ENCODE measurements at regions not wholly inside any gene's neighbourhood (a gene's known extent, or its start where the extent isn't known, plus 50 kb on each side); places are given as distances from the start of the nearest gene placed in this dataset.
A peak's percentile ranks its signal among the peaks of the same experiment; 100 is the strongest.

DNA sequence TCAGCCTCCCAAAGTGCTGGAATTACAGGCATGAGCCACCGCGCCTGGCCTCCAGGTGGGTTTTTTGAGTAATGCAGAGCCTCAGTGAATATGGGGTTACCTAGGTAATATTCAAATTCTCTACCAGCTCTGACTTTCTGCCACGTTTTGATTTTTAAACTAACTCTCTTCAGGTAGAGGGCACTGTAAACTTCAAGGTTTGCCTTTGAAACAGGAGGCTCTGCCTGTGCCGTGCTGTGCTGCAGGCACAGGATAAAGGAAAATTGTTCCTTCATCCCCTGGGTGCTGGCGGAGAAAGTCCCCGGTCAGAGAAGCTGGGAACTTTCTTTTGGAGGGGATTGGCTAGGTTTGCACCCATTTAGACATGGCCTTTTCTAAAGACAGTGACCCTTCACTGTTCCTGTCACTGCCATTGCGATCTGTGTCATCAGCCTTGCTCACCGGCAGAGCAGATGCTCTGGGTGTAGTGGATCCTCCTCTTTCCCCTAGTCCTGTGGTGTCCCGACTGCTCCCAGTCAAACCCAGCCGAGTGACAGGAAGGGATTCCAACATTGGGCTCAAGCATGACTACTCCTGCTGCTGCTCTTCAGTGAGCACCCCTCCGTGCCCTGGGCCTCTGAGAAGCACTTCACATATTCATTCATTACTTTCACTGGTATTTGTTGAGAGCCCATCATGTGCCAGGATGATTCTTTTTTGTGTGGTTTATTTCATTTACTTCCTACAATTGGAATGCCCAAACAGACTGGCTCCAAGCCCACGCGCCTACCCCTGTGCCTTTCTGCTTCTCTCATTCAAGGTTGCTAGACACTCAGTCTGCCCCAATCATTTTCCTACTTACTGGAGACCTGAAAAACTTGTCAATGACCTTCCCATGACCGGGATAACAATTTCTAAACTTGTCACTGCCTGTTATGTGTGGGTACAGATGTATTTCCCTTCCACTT, 103.6 kb downstream of the TMEM30B start:
- no peak for DNase-seq
- intact Hi-C loops (cut with DNase I) = no loop called here
- no peak for ATAC-seq (ENCODE audit: poor library complexity)

DNA sequence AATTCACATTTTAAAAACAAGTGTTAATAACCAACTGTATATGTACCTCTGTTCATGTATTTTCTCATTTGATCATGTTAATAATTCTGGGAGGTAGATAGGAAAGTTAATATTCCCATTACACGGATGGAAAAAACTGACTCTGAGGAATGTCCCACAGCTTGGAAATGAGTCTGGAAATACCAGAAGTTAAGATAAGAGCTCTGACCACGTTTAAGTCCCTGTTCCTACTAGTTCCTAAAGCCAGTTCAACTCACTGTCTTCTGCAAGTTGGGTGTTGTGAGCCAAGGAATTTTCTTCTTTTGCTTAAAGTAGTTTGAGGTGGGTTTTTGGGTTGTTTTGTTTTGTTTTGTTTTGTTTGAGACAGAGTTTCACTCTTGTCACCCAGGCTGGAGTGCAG, 104.5 kb downstream of the TMEM30B start:
- intact Hi-C loops (cut with DNase I) = no loop called here
- DNase-seq (no peak), ATAC-seq (ENCODE audit: poor library complexity) (no peak)

DNA sequence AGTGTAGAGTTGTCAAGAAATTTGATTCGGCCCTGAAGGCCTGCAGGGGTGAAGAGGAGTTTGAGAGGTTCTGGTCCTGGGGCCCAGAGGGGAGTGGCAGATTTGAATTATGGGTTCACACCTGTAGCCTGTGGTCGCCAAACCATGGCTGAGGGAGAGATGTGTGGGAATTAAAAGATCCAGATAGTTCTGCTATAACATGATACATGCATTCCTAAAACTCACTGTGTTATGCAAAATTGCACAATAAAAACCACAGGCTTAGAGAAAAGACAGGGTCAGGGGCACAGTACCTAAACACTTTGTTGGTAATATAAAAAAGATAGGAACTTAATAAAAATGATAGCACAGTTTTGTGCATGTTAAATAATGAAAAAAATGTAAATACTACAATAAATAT, 106.2 kb downstream of the TMEM30B start:
- ATAC-seq (ENCODE audit: poor library complexity) (no peak), DNase-seq (no peak)
- intact Hi-C loops (cut with DNase I) = no loop called here

DNA sequence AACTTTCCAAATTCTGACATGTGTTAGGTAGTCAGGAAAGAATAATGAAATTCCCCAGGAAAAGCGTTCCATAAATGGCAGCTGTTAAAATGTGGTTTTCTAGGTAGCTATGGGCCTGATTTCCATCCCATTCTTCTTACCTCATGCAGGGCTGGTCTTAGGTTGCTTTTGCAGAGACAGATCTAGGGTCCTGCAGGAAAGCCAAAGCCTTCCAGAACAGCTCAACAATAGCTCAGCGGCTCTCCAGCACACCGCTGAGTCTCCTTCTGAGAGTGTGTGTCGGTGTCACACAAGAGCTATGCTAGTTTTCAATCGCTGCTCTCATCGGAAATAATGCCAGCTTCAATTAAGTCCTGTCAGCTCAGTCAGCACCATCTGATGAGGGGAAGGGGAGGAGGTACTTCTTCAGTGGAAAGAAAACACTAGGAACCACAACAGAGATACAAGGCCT, 106.7 kb downstream of the TMEM30B start:
- intact Hi-C loops (cut with DNase I) = no loop called here

DNA sequence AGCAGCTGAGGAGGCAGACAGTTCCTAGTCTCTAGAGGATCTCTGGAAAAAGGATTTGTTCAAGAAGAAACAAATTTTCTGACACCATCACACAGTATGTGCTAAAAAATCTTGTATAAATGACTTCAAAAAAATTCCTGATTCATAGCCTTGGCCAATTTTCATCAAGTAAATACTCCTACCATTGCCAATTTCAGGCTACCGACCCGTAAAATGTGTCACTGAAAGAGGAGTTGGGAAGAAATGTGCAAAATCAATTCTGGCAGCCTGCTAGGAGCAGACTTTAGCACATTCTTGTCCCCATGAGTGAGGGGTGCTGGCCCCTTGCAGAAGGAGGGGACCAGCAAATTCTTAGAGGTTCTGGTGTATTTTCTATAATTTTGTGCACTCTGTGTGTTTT, 109.4 kb downstream of the TMEM30B start:
- DNase-seq (no peak), ATAC-seq (ENCODE audit: poor library complexity) (no peak)
- intact Hi-C loops (cut with DNase I) = no loop called here

More for the DNA sequence above, 106.7 kb downstream of the TMEM30B start:
- ATAC-seq (ENCODE audit: poor library complexity) = no peak
- DNase-seq = no peak

DNA sequence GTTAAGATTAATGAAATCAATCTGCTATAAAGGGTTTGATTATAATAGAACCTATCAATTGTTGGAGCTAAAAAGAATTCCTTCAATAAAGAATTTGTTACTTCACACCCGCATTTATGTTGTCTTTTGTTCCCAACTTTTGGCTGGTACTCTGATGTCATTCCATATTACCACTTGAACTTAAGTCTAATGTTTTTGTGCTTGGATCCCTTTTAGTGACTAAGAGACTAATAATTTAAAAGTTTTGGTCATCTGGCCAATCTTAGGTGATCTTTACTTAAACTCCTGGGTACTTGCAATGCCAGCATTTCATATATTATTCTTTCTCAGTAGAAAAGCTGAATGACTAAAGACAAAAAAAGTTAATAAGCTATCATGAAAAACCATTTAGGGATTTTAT, 113.0 kb downstream of the TMEM30B start:
- ATAC-seq (ENCODE audit: poor library complexity) (no peak), DNase-seq (no peak)
- intact Hi-C loops (cut with DNase I) = no loop called here

DNA sequence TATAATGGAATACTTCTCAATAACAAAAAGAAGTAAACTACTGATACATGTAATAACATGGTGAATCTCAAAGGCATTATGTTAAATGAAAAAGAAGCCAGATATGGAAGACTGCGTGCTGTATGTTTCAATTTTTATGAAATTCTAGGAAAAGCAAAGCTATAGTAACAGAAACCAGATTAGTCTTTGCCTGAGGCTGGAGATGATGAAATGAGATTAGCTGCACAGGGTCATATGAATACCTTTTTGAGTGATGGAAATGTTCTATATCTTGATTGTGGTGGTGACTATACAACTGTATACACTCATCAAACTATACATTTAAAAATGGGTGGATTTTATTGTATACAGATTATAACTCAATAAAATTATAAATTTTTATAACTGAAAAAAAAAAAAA, 113.5 kb downstream of the TMEM30B start:
- intact Hi-C loops (cut with DNase I) = no loop called here
- no peak for ATAC-seq (ENCODE audit: poor library complexity)
- no peak for DNase-seq

DNA sequence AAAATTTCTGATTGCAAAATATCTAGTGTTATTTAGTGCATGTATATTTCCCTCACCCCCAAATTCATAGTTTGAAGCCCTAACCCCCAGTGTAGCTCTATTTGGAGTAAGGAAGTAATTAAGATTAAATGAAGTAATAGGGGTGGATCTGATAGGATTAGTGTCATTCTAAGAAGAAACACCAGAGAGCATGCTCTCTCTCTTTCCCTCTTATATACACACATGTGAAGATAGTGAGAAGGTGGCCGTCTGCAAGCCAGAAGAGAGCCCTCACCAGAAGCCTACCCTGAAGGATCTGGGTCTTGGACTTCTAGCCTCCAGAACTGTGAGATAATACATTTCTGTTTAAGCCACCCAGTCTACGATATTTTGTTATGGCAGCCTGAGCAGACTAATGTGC, 120.3 kb downstream of the TMEM30B start:
- ATAC-seq (ENCODE audit: poor library complexity) (no peak), DNase-seq (no peak)
- intact Hi-C loops (cut with DNase I) = no loop called here

DNA sequence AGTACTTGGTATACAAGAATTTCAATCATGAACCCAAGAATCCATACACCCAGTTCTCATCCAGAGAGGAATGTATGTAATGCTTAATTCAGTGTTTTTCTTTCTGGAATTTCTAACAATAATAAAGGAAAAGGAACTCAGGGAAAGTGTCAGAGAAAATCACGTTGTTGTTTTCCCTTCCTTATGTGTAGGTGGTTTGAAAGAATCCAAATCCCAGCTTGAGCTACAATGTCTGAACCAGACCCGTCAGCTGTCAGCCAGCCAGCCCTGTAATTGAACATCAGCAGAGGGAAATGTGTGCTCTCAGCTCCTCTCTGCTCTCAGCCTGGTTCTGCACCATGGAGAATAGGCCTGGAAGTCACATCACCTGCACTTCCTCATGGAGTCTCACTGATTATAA, 126.5 kb downstream of the TMEM30B start:
- intact Hi-C loops (cut with DNase I) = no loop called here
- ATAC-seq (ENCODE audit: poor library complexity) (no peak), DNase-seq (no peak)

DNA sequence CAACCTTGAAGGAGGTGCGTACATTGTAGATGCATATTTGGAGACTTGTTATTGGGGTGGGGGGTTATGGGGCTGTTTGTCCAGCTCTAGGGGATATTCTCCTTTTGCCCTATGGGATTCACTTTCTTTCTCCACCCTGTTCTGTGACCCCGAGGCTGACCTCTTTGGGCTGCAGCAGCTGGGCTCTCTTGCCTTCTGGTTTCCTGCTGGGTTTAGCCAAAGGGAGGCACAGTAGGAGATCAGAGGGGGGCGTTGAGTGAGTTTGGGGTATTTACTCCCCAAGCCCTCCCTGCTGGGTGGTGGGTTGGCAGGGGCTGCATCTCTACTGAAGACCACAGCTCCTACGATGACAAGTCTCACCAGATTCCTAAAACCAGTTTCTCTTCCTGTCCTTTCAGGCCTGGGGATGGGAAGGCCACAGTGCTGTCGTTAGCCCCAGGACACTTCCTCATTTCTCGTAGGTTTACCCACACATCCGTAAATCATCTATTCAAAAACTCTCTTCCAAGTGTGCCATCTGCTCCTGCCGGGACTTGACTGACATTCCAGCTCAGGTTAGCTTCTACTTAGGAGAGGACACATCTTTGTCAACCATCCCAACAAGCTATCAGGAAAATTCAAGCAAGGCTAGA, 127.1 kb downstream of the TMEM30B start:
- intact Hi-C loops (cut with DNase I) = no loop called here
- DNase-seq = no peak
- ATAC-seq (ENCODE audit: poor library complexity) = no peak

DNA sequence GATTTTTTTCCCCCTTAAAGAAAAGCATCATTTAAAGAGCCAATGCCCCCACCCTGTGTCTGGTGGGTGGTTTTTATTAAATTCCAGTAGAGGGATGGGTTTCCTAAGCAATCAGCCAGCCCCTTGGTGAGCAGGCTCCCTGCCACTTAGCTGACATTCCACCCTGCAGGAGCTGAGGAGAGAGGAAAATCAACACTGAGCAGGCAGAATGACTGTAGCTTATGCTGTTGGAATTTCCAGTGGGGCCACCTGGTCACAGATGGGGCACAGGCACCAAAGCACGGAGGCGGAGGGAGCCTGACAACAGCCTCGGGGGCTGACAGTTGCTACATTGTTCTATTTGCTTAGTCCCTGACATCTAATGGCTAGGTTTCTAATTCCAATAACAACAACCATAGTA, 127.7 kb downstream of the TMEM30B start:
- DNase-seq (no peak), ATAC-seq (ENCODE audit: poor library complexity) (no peak)
- intact Hi-C loops (cut with DNase I) = no loop called here

DNA sequence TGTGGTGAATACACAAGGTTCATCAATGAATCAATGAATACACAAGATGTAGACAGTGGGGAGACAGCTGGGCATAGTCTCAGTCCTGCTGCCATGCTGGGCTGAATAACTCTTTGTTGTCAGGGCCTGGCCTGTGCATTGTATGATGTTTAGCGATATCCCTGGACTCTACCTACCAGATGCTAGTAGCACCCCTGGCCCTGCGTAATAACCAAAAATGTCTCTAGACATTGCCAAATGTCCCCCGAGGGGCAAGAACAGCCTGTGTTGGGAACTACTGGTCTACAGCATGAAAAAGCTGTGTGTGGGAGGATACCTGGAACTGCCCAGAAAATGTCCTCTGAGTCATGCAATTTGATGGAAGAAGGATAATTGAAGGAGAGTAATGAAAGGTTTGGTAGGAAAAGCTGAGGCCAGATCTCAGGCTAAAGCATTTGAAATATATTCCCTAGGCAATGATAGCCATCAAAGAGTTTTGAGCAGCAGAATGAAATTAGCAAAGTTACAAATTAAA, 128.2 kb downstream of the TMEM30B start:
- intact Hi-C loops (cut with DNase I) = no loop called here
- DNase-seq = no peak
- no peak for ATAC-seq (ENCODE audit: poor library complexity)

DNA sequence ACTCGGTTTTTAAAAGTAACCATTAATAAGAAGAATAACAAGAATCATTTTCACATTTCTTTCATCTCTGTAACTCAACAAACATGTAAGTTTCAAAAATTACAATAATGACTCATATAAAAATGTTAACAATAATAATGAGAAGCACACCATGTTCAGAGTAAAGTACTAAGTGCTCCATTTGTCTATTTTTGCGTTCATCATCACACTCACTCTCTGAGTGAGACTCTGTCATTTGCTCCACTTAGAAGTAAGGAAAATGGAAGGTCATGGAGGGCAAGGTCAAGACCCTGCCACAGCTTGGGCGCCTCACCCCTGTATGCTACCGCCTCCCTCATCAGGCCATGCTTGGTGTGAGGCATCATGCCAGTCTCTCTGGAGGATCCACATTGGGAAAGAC, 129.9 kb downstream of the TMEM30B start:
- no peak for DNase-seq
- ATAC-seq (ENCODE audit: poor library complexity) = no peak
- intact Hi-C loops (cut with DNase I) = no loop called here

DNA sequence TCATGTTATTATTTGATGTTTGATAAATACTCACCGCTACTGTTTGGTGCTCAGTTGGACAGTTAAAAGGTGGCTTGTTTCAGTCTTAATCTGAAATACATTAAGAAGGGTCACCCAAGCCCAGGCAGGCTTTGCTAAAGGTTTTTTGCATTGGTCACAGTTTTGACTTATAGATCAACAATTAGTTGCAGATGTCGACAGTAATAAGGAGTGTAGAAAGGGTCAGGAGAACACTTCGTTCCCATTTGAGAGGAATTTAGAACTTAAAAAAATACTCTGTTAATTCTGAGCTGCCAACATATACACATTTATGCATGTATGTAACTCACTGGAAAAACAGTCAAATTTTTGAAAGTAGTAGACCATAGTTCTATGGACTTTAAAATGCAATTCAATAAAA, 130.3 kb downstream of the TMEM30B start:
- no peak for ATAC-seq (ENCODE audit: poor library complexity)
- intact Hi-C loops (cut with DNase I) = no loop called here

DNA sequence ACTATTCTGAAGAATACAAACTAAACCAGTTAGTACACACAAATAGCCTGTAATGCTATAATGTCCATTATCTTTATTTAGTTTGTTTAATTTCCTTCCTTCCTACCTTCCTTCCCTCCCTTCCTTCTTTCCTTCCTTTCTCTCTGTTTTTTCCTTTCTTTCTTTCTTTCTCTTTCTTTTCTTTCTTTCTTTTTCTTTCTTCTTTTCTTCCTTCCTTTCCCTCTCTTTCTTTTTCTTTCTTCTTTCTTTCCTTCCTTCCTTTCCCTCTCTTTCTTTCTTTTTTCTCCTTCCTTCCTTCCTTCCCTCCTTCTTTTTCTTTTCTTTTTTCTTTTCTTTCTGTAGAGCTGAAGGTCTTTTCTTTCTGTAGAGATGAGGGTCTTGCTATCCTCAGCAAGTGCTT, 131.2 kb downstream of the TMEM30B start:
- intact Hi-C loops (cut with DNase I) = no loop called here
- ATAC-seq (ENCODE audit: poor library complexity) (no peak), DNase-seq (no peak)

More for the DNA sequence above, 130.3 kb downstream of the TMEM30B start:
- DNase-seq = no peak

DNA sequence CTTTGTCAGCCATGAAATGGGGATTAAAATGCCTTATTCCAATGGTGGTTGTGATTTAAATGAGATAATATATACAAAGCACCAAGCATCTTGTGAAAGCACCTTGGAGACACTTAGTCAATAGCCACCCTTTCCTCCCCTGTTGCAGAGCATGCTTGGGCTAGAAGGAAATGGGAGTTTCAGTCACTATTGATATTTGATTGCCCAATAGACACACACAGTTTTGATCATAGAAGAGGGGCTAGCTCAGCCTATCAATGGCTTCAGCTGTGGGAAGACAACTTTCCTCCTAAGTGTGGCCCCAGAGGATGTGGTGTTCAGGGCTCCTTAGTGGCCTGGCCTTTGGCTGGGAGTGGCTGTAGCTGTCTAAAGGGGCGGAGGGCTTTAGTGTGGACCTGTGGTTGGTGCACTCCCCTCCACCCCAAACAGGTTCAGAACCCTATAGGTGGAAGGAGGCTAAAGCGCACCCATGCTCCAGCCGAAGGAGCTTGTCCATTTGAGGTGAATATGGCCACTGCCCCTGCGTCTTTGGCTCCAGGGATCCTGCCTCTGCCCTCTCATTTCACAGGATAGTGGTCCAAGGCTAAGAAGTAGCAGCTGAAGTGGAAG, 132.3 kb downstream of the TMEM30B start:
- no peak for DNase-seq

DNA sequence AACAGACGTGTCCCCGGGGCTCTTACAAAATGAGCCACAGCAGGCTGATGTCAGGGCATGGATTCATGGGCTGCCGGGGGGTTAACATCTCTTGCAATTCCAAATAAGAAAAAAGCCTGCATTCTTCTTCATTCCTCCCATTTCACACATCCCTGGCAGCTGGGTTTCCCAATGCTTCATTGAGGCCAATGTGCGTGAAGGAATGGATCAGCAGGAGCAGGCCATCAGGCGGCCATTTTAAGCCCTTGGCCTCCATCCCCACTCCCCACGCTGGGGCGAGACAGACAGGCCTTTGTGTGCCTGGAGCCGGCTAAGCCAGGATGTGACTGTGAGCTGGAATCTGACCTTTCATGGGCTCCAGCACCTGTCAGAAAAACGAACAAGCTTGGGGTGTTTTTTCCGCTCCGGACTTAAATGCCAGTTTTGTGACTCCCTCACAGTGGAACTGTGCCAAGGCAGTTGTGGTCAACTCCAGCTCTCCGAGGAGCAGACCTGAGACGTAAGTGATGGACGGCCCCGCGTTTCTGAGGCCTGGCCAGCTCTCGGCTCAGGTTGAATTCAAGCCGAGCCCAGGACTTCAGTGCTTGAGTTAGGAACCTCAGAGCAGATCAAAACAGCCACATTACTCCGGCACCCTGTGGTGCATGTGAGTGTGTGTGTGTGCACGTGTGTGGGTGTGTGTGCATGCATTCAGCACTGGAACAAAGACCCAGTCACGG, 133.1 kb downstream of the TMEM30B start:
- no peak for DNase-seq
- intact Hi-C loops (cut with DNase I) = no loop called here
- peak; percentile 27 for ATAC-seq (ENCODE audit: poor library complexity)

More for the DNA sequence above, 132.3 kb downstream of the TMEM30B start:
- no peak for ATAC-seq (ENCODE audit: poor library complexity)
- intact Hi-C loops (cut with DNase I) = no loop called here

DNA sequence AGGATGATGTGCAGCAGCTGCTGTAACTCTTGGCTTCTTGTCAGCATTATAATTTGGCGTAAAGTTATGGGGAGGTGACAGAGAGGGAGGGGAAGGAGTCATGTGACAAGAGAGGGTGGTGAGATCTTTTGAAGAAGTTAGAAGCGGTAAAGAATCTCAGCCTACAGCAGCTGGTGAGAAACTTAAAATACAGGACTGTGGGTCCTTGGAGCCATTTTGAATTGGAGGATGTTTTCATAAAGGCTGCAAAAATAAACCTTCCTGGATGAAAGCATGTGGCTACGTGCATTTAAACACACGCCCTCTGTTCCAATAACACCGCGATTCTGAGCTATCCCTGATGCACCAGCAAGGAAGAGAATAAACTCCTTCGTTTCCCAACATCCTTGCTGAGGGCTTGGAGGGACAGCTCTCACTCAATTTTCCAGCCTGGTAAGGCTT, 133.7 kb downstream of the TMEM30B start:
- intact Hi-C loops (cut with DNase I) = no loop called here
- ATAC-seq (ENCODE audit: poor library complexity) (no peak), DNase-seq (no peak)

DNA sequence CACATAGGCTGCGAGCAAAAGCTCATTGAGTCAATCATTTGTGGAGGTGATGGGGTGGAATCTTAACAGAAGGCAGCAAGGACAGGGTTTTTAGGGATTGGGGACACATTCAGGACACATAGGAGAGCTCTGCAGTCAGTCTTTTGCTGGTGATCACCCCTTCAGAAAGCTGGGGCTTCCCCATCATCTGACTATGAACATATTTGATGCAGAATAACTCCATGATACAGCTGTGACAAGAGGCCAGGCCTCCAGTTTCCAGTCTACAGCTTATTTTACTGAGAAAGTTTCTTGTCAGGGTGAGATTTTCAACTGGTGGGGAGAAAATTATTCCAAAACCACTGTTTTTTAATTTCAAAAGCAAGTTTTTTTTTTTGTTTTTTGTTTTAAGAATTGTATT, 134.2 kb downstream of the TMEM30B start:
- DNase-seq = no peak
- ATAC-seq (ENCODE audit: poor library complexity) = no peak
- intact Hi-C loops (cut with DNase I) = no loop called here
